Endothelial cell of umbilical vein (primary cell): ENCODE measurements at regions not wholly inside any gene's neighbourhood (a gene's known extent, or its start where the extent isn't known, plus 50 kb on each side); places are given as distances from the start of the nearest gene placed in this dataset.

Source experiments
- BruUV-seq: library from RNA; stranded (reverse); fragments of 400-500 nt; replicated peaks from 2 replicates; lab custom pipeline; 2021; lab: Mats Ljungman, UMichigan
- CTCF ChIA-PET: fragments of 300-600, 350-600 bp; sonication (Branson Sonifier 250); formaldehyde crosslinking; loops from one replicate; lab custom pipeline; 2021; ENCODE audit warnings: antibody characterized with exemption, inconsistent platforms; lab: Charles Lee
- POLR2A ChIA-PET: fragments of 300-600, 350-600 bp; sonication (Branson Sonifier 250); formaldehyde crosslinking; loops from one replicate; lab custom pipeline; 2021; ENCODE audit warnings: antibody characterized with exemption, inconsistent platforms; lab: Charles Lee
- DNase-seq: peaks from one replicate; pipeline ENCODE4 v3.0.0-alpha.2; 2011; ENCODE audit warnings: low read depth, low spot score
- FAIRE-seq: peaks from 2 replicates; lab custom pipeline; 2011; peaks lifted over from hg19 to GRCh38; lab: Jason Lieb, UNC
- H2AFZ ChIP-seq: 2 replicates; pipeline ENCODE4 v1.6.0; 2012; ENCODE audit warnings: low read depth, low read length, control low read depth, inconsistent platforms
- H3K27ac ChIP-seq: 2 replicates; pipeline ENCODE4 v1.5.1; 2011; ENCODE audit warnings: low read depth, mild to moderate bottlenecking, control low read depth, low read length, moderate library complexity; ENCODE audit not compliant: insufficient read depth
- H3K27me3 ChIP-seq, 2 experiments: 2 replicates each; pipeline versions ENCODE4 v1.6.0 to v1.6.1; 2011; ENCODE audit warnings: low read length in 2 of 2, mixed read lengths in 1 of 2; ENCODE audit not compliant: control insufficient read depth in 2 of 2, insufficient read depth in 2 of 2
- H3K36me3 ChIP-seq, 2 experiments: 2 replicates in 1 of 2; 3 replicates in 1 of 2; pipeline ENCODE4 v1.5.1; 2011; ENCODE audit warnings: low read length in 2 of 2, mild to moderate bottlenecking in 1 of 2, moderate library complexity in 1 of 2; ENCODE audit not compliant: control insufficient read depth in 2 of 2, insufficient read depth in 2 of 2; ENCODE audit errors: extremely low read depth in 1 of 2
- H3K4me1 ChIP-seq: 3 replicates; pipeline ENCODE4 v1.5.1; 2011; ENCODE audit warnings: mild to moderate bottlenecking, low read length; ENCODE audit not compliant: control insufficient read depth, insufficient read depth; ENCODE audit errors: extremely low read depth
- H3K4me2 ChIP-seq: 2 replicates; pipeline ENCODE4 v1.6.1; 2011; ENCODE audit warnings: low read length, control low read depth, mixed read lengths; ENCODE audit not compliant: insufficient read depth
- H3K4me3 ChIP-seq, 3 experiments: fragments of 200-600 bp in 1 of 3; sonication (generic), shearing (Covaris generic) in 1 of 3; replicated peaks in 1 of 3; 2 replicates each; pipeline ENCODE4 v1.5.1; 2011 to 2016; ENCODE audit warnings: control low read depth in 3 of 3, low read length in 3 of 3, mild to moderate bottlenecking in 2 of 3, inconsistent platforms in 1 of 3, low read depth in 1 of 3, moderate library complexity in 1 of 3; ENCODE audit not compliant: insufficient read depth in 1 of 3
- H3K79me2 ChIP-seq: 2 replicates; pipeline ENCODE4 v1.6.0; 2012; ENCODE audit warnings: low read length, inconsistent platforms; ENCODE audit not compliant: control insufficient read depth, insufficient read depth
- H3K9ac ChIP-seq: replicated peaks from 2 replicates; pipeline ENCODE3; 2011; ENCODE audit warnings: low read length, control low read depth; ENCODE audit not compliant: insufficient read depth; ENCODE audit errors: extremely low read depth
- H3K9me1 ChIP-seq: replicated peaks from 3 replicates; pipeline ENCODE4 v1.6.0; 2011; ENCODE audit warnings: mild to moderate bottlenecking, low read length; ENCODE audit not compliant: control insufficient read depth, insufficient read depth; ENCODE audit errors: extremely low read depth
- H3K9me3 ChIP-seq: replicated peaks from 2 replicates; pipeline ENCODE4 v1.5.1; 2012; ENCODE audit warnings: low read length, inconsistent platforms; ENCODE audit not compliant: control insufficient read depth, insufficient read depth
- H4K20me1 ChIP-seq: replicated peaks from 2 replicates; pipeline ENCODE3; 2011; ENCODE audit warnings: mild to moderate bottlenecking, low read length; ENCODE audit not compliant: control insufficient read depth, insufficient read depth; ENCODE audit errors: extremely low read depth
- EZH2 ChIP-seq: IDR thresholded peaks from 2 replicates; pipeline ENCODE4 v1.6.1; 2012; ENCODE audit warnings: borderline replicate concordance, low read depth, mild to moderate bottlenecking, moderate library complexity, low read length, inconsistent platforms; ENCODE audit not compliant: severe bottlenecking
- FOS ChIP-seq: IDR thresholded peaks from 2 replicates; pipeline ENCODE4 v1.6.1; 2011; ENCODE audit warnings: mild to moderate bottlenecking, low read length, moderate library complexity, borderline replicate concordance; ENCODE audit not compliant: insufficient read depth
- GATA2 ChIP-seq: IDR thresholded peaks from 2 replicates; pipeline ENCODE4 v1.7.0; 2011; ENCODE audit warnings: low read depth, mild to moderate bottlenecking, moderate library complexity, mixed read lengths, low read length; ENCODE audit not compliant: insufficient read length, insufficient read depth
- JUN ChIP-seq: IDR thresholded peaks from 2 replicates; pipeline ENCODE4 v1.6.1; 2011; ENCODE audit warnings: borderline replicate concordance, low read depth; ENCODE audit not compliant: insufficient read length, insufficient read depth
- MYC ChIP-seq: IDR thresholded peaks from one replicate; pipeline ENCODE4 v1.6.1; 2011; ENCODE audit warnings: mild to moderate bottlenecking, low read depth, low read length
- POLR2A ChIP-seq: IDR thresholded peaks from 2 replicates; pipeline ENCODE4 v1.6.1; 2012; ENCODE audit warnings: low read depth, mild to moderate bottlenecking, control low read depth, low read length
- POLR2AphosphoS5 ChIP-seq: IDR thresholded peaks from 2 replicates; pipeline ENCODE4 v1.6.1; 2012; ENCODE audit warnings: low read depth, mild to moderate bottlenecking, control low read depth, low read length, moderate library complexity; ENCODE audit not compliant: insufficient read depth
- dilution Hi-C: fragments of 300-500 bp; cut with MboI; formaldehyde crosslinking; loops from one replicate; pipeline ENCODE4 v1.15.0; 2019; ENCODE audit warnings: low sequenced_read_pairs; ENCODE audit not compliant: extremely low pct_ligation_motif_present
- intact Hi-C: fragments of 100-400 bp; cut with micrococcal nuclease; formaldehyde crosslinking; loops from one replicate; pipeline ENCODE4 v1.10.0; 2022
- TF ChIP-seq, protein P1 (sequence below), 2 donors: IDR thresholded peaks; 1 replicate in 1 of 2; 2 replicates in 1 of 2; pipeline ENCODE4 v1.5.1; 2011; ENCODE audit warnings: low read length in 2 of 2, mild to moderate bottlenecking in 2 of 2, moderate library complexity in 2 of 2, control low read depth in 1 of 2, inconsistent platforms in 1 of 2, low read depth in 1 of 2; ENCODE audit not compliant: insufficient read depth in 1 of 2; ENCODE audit errors: extremely low read depth in 1 of 2
- TF ChIP-seq, protein P2 (sequence below): IDR thresholded peaks from 2 replicates; pipeline ENCODE4 v1.6.1; 2011; ENCODE audit not compliant: insufficient read depth, insufficient read length

DNA sequence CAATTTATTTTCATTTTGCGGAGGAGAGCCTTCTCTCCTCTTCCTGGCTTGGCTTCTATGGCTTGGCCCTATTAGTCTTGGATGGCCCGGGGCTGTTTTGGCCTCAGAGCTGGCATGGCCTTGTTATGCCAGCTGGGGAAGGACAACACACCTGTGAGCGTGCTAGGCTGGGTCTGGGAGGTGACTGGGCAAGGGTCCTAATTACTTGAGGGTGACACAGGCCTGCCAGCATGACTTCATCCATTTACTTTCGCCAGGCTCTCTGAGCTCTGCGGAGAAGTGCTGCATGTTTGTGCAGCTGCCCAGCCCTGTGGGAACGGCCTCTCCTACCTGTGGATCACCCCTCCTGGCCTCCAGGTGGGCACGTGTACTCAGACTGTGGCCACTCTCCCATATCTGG is 153.6 kb downstream of the SNX19 start:
- no peaks in the 10 kb centered on the region for H3K9me3 ChIP-seq
- FAIRE-seq (no peak), DNase-seq (no peak)
- no peaks in the 10 kb centered on the region for H4K20me1 ChIP-seq
- H3K27ac ChIP-seq: no peak overlapping the region
- no peak for TF ChIP-seq GATA2
- TF ChIP-seq, protein P1, sequence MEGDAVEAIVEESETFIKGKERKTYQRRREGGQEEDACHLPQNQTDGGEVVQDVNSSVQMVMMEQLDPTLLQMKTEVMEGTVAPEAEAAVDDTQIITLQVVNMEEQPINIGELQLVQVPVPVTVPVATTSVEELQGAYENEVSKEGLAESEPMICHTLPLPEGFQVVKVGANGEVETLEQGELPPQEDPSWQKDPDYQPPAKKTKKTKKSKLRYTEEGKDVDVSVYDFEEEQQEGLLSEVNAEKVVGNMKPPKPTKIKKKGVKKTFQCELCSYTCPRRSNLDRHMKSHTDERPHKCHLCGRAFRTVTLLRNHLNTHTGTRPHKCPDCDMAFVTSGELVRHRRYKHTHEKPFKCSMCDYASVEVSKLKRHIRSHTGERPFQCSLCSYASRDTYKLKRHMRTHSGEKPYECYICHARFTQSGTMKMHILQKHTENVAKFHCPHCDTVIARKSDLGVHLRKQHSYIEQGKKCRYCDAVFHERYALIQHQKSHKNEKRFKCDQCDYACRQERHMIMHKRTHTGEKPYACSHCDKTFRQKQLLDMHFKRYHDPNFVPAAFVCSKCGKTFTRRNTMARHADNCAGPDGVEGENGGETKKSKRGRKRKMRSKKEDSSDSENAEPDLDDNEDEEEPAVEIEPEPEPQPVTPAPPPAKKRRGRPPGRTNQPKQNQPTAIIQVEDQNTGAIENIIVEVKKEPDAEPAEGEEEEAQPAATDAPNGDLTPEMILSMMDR (IDR thresholded peaks at IDR 0.05; ENCODE audit: extremely low read depth in 1 of 2, insufficient read depth in 1 of 2, low read depth in 1 of 2, low read length in 2 of 2): no peak
- no peak for TF ChIP-seq EZH2
- no peak for TF ChIP-seq MYC
- TF ChIP-seq POLR2AphosphoS5: no peak
- TF ChIP-seq POLR2A: no peak
- TF ChIP-seq FOS: no peak
- TF ChIP-seq JUN: no peak
- TF ChIP-seq, protein P2, sequence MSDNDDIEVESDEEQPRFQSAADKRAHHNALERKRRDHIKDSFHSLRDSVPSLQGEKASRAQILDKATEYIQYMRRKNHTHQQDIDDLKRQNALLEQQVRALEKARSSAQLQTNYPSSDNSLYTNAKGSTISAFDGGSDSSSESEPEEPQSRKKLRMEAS: no peak
- no peak overlapping the region for H3K9ac ChIP-seq
- ChIA-PET POLR2A (no interaction called here), CTCF (no interaction called here)
- H2AFZ ChIP-seq: no peak overlapping the region
- intact Hi-C loops: no loop called here
- H3K9me1 ChIP-seq: no peaks in the 10 kb centered on the region
- dilution Hi-C loops: no loop called here
- no peaks in the 10 kb centered on the region for H3K79me2 ChIP-seq
- no peaks in the 10 kb centered on the region for H3K36me3 ChIP-seq
- no peaks in the 10 kb centered on the region for H3K4me1 ChIP-seq
- peaks cover 0 to 2% of the 10 kb centered on the region in 2 experiments for H3K27me3 ChIP-seq
- no peak overlapping the region for H3K4me3 ChIP-seq
- no TSS peak for BruUV-seq
- H3K4me2 ChIP-seq: no peak overlapping the region
